ENCODE measurements at regions not wholly inside any gene's neighbourhood (a gene's known extent, or its start where the extent isn't known, plus 50 kb on each side); places are given as distances from the start of the nearest gene placed in this dataset.

DNA sequence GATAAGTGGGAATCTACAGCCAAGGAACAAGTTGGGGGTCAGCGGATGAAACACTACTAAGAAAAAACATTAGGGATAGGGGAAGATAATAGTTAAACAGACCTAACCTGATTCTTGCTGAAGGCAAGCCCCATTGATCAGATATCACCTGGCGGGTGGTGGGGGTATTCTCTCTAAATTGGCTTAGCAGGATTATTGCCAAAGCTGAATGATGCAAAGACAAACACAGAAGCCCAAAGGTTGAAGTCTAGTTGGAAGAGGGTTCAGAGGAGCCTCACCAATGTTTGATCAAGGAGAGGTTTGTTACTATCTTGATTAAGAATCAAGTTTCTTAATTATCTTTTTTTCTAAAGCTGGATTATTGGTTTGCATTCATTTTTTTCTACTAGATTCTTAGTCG is 371.9 kb upstream of the CNTN4 start:
- TF ChIP-seq, protein P1, sequence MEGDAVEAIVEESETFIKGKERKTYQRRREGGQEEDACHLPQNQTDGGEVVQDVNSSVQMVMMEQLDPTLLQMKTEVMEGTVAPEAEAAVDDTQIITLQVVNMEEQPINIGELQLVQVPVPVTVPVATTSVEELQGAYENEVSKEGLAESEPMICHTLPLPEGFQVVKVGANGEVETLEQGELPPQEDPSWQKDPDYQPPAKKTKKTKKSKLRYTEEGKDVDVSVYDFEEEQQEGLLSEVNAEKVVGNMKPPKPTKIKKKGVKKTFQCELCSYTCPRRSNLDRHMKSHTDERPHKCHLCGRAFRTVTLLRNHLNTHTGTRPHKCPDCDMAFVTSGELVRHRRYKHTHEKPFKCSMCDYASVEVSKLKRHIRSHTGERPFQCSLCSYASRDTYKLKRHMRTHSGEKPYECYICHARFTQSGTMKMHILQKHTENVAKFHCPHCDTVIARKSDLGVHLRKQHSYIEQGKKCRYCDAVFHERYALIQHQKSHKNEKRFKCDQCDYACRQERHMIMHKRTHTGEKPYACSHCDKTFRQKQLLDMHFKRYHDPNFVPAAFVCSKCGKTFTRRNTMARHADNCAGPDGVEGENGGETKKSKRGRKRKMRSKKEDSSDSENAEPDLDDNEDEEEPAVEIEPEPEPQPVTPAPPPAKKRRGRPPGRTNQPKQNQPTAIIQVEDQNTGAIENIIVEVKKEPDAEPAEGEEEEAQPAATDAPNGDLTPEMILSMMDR (IDR thresholded peaks at IDR 0.05): no peak
- TF ChIP-seq POLR2AphosphoS5 (IDR thresholded peaks at IDR 0.05) (no peak), POLR2A (IDR thresholded peaks at IDR 0.05) (no peak)
